H1 (cell line): ENCODE measurements at regions not wholly inside any gene's neighbourhood (a gene's known extent, or its start where the extent isn't known, plus 50 kb on each side); places are given as distances from the start of the nearest gene placed in this dataset.
A peak's percentile ranks its signal among the peaks of the same experiment; 100 is the strongest.
"Not testable (repeated sequence)": the region's sequence is repeated elsewhere in the genome, so short reads cannot be mapped to it uniquely, and the experiment has no call there.

Experiments
- ATF3 ChIP-seq: IDR thresholded peaks from 2 replicates; pipeline ENCODE4 v1.6.1; 2011; ENCODE audit warnings: low read depth, mild to moderate bottlenecking, low read length; ENCODE audit not compliant: insufficient read depth
- CEBPB ChIP-seq: IDR thresholded peaks from 2 replicates; pipeline ENCODE4 v1.6.1; 2012; ENCODE audit warnings: low read depth, low read length
- CHD1 ChIP-seq: IDR thresholded peaks from 2 replicates; pipeline ENCODE4 v1.6.1; 2012; ENCODE audit warnings: low read depth, low read length, improper control_type of control experiment
- CHD2 ChIP-seq: IDR thresholded peaks from 2 replicates; pipeline ENCODE4 v1.6.1; 2012; ENCODE audit warnings: low read length, improper control_type of control experiment
- POLR2A ChIP-seq, 2 experiments: IDR thresholded peaks; 1 replicate in 1 of 2; 2 replicates in 1 of 2; pipeline ENCODE4 v1.6.1; 2011; ENCODE audit warnings: low read depth in 2 of 2, low read length in 2 of 2, mild to moderate bottlenecking in 2 of 2; ENCODE audit errors: control extremely low read depth in 1 of 2
- SP2 ChIP-seq: IDR thresholded peaks from 2 replicates; pipeline ENCODE4 v1.6.1; 2012; ENCODE audit warnings: mild to moderate bottlenecking, low read length, inconsistent platforms
- SUZ12 ChIP-seq: fragments of 200-600 bp; sonication (generic); IDR thresholded peaks from 2 replicates; pipeline ENCODE4 v1.6.1; 2012; ENCODE audit warnings: mild to moderate bottlenecking, inconsistent platforms, low read length, moderate library complexity, mixed read lengths
- USF2 ChIP-seq: IDR thresholded peaks from 2 replicates; pipeline ENCODE4 v1.6.1; 2011; ENCODE audit warnings: low read length, improper control_type of control experiment

GRCh38 chr3:176326894-176327490, 870.3 kb downstream of the TBL1XR1 start:
- TF ChIP-seq CEBPB, ATF3, CHD1, CHD2, SP2, USF2, SUZ12: not testable (repeated sequence)
- peak in 1 of 2 experiments; percentile 77; a peak in 2 of 3 replicates for TF ChIP-seq POLR2A (IDR thresholded peaks at IDR 0.05; ENCODE audit: control extremely low read depth in 1 of 2, low read depth in 2 of 2, low read length in 2 of 2)
